GM12878 (cell line): ENCODE measurements at regions not wholly inside any gene's neighbourhood (a gene's known extent, or its start where the extent isn't known, plus 50 kb on each side); places are given as distances from the start of the nearest gene placed in this dataset.

Source experiments
- ATF7 ChIP-seq: fragments of 450-650 bp; IDR thresholded peaks from 2 replicates; pipeline ENCODE4 v1.6.1; 2016; ENCODE audit warnings: low read depth, mild to moderate bottlenecking
- DPF2 ChIP-seq: fragments of 450-650 bp; IDR thresholded peaks from 2 replicates; pipeline ENCODE4 v1.6.1; 2017; ENCODE audit warnings: mild to moderate bottlenecking
- EGR1 ChIP-seq, 2 experiments: IDR thresholded peaks; 1 replicate in 1 of 2; 2 replicates in 1 of 2; pipeline ENCODE4 v1.6.1; 2011 to 2012; ENCODE audit warnings: low read depth in 2 of 2, low read length in 2 of 2, borderline replicate concordance in 1 of 2, mild to moderate bottlenecking in 1 of 2, moderate library complexity in 1 of 2
- EP300 ChIP-seq, 2 experiments: fragments of 150-350 bp in 1 of 2; IDR thresholded peaks; 2 replicates each; pipeline ENCODE4 v1.6.1; 2011 to 2012; ENCODE audit warnings: low read depth in 2 of 2, low read length in 2 of 2, borderline replicate concordance in 1 of 2, improper control_type of control experiment in 1 of 2, inconsistent platforms in 1 of 2; ENCODE audit not compliant: control insufficient read depth in 1 of 2
- HDAC6 ChIP-seq: fragments of 200-600 bp; sonication (generic); IDR thresholded peaks from one replicate; pipeline ENCODE4 v1.8.0; 2017; ENCODE audit warnings: antibody characterized with exemption; ENCODE audit not compliant: unreplicated experiment
- JUNB ChIP-seq: IDR thresholded peaks from 2 replicates; pipeline ENCODE4 v1.6.1; 2016; ENCODE audit warnings: antibody characterized with exemption, mild to moderate bottlenecking
- NBN ChIP-seq: fragments of 450-650 bp; IDR thresholded peaks from 2 replicates; pipeline ENCODE4 v1.6.1; 2016
- POLR2AphosphoS2 ChIP-seq: IDR thresholded peaks from 2 replicates; pipeline ENCODE4 v1.6.1; 2011; ENCODE audit warnings: low read depth, mild to moderate bottlenecking, low read length, improper control_type of control experiment, moderate library complexity
- TF ChIP-seq, protein P1 (sequence below), 3 experiments: IDR thresholded peaks in 2 of 3; conservative IDR thresholded peaks in 1 of 3; 2 replicates each; pipeline ENCODE4 v1.5.1; 2011; ENCODE audit warnings: low read depth in 3 of 3, low read length in 3 of 3, mild to moderate bottlenecking in 3 of 3, control low read depth in 2 of 3, moderate library complexity in 2 of 3, inconsistent platforms in 1 of 3, mixed read lengths in 1 of 3; ENCODE audit not compliant: control insufficient read depth in 2 of 3, insufficient read depth in 1 of 3; ENCODE audit errors: extremely low read depth in 1 of 3

DNA sequence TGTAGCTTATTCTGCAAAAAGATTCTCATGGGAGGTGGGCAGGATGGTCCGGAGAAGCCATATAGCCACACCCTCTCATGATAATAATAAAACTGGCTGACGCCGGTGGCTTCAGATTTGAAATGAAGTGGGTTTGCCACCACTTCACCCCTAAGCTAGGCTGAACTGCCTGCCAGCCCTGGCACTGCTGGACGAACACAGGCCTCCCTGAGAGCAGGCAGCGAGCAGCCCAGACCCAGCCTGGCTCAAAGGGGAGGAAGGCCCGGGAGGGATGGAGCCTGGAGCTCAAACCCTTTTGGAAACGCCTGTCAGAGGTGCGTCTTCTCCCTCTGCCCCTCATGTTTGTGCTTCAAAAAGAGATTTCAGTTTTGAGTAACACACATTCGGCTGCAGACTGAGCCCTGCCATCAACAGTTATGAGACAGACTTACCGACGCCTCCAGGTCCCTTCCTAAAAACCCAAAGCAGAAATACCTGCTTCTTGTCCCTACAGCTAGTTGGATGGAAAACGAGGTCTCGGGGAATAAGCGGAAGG lies 71.1 kb upstream of the HPCAL1 start:
- TF ChIP-seq HDAC6, result no peak
- no peak for TF ChIP-seq DPF2
- no peak for TF ChIP-seq NBN
- no peak for TF ChIP-seq POLR2AphosphoS2
- TF ChIP-seq ATF7, result no peak
- no peak for TF ChIP-seq EP300 (IDR thresholded peaks at IDR 0.05; ENCODE audit: borderline replicate concordance in 1 of 2, control insufficient read depth in 1 of 2, low read depth in 2 of 2, low read length in 2 of 2)
- TF ChIP-seq, protein P1, sequence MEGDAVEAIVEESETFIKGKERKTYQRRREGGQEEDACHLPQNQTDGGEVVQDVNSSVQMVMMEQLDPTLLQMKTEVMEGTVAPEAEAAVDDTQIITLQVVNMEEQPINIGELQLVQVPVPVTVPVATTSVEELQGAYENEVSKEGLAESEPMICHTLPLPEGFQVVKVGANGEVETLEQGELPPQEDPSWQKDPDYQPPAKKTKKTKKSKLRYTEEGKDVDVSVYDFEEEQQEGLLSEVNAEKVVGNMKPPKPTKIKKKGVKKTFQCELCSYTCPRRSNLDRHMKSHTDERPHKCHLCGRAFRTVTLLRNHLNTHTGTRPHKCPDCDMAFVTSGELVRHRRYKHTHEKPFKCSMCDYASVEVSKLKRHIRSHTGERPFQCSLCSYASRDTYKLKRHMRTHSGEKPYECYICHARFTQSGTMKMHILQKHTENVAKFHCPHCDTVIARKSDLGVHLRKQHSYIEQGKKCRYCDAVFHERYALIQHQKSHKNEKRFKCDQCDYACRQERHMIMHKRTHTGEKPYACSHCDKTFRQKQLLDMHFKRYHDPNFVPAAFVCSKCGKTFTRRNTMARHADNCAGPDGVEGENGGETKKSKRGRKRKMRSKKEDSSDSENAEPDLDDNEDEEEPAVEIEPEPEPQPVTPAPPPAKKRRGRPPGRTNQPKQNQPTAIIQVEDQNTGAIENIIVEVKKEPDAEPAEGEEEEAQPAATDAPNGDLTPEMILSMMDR (IDR thresholded peaks at IDR 0.05 in 2 of 3, conservative IDR thresholded peaks at IDR 0.05 in 1 of 3; ENCODE audit: control insufficient read depth in 2 of 3, extremely low read depth in 1 of 3, insufficient read depth in 1 of 3, low read depth in 3 of 3, low read length in 3 of 3), result no peak
- TF ChIP-seq EGR1 (IDR thresholded peaks at IDR 0.05; ENCODE audit: borderline replicate concordance in 1 of 2, low read depth in 2 of 2, low read length in 2 of 2), result no peak
- no peak for TF ChIP-seq JUNB
